Neural progenitor cell (in vitro differentiated cells): ENCODE measurements at regions not wholly inside any gene's neighbourhood (a gene's known extent, or its start where the extent isn't known, plus 50 kb on each side); places are given as distances from the start of the nearest gene placed in this dataset.

ENCODE experiments used
- EZH2phosphoT487 ChIP-seq: fragments of 200-600 bp; sonication (generic); IDR thresholded peaks from 2 replicates; pipeline ENCODE4 v1.6.1; 2017; ENCODE audit warnings: antibody characterized with exemption
- TF ChIP-seq, protein P1 (sequence below): fragments of 200-600 bp; sonication (generic); IDR thresholded peaks from 2 replicates; pipeline ENCODE4 v1.5.1; 2017; ENCODE audit warnings: antibody characterized with exemption, mild to moderate bottlenecking

DNA sequence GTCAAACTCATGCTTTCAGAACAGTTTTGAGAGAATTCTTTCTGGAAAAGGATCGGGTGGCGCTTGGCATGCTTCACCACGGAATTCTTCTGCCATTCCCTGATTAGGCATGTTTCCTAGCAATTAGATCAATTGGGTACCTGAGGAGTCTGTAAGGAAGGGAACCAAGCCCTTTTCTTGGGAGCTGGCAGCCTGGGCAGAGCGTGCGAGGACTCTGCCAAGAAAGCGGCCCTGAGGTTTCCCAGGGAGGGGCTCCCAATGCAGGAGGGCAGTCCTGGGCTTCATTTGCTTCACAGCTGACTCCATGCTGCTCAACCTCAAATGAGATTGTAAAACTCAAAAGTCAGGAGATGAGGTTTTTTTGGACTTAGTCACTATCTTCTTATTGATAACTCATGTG is 60.3 kb downstream of the MYCN start:
- TF ChIP-seq, protein P1, sequence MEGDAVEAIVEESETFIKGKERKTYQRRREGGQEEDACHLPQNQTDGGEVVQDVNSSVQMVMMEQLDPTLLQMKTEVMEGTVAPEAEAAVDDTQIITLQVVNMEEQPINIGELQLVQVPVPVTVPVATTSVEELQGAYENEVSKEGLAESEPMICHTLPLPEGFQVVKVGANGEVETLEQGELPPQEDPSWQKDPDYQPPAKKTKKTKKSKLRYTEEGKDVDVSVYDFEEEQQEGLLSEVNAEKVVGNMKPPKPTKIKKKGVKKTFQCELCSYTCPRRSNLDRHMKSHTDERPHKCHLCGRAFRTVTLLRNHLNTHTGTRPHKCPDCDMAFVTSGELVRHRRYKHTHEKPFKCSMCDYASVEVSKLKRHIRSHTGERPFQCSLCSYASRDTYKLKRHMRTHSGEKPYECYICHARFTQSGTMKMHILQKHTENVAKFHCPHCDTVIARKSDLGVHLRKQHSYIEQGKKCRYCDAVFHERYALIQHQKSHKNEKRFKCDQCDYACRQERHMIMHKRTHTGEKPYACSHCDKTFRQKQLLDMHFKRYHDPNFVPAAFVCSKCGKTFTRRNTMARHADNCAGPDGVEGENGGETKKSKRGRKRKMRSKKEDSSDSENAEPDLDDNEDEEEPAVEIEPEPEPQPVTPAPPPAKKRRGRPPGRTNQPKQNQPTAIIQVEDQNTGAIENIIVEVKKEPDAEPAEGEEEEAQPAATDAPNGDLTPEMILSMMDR: no peak
- no peak for TF ChIP-seq EZH2phosphoT487
